NCI-H2107 treated with DMSO at 0.1 percent for 48 hours (cell line): ENCODE measurements at regions not wholly inside any gene's neighbourhood (a gene's known extent, or its start where the extent isn't known, plus 50 kb on each side); places are given as distances from the start of the nearest gene placed in this dataset.
"Not testable (repeated sequence)": the region's sequence is repeated elsewhere in the genome, so short reads cannot be mapped to it uniquely, and the experiment has no call there.

Experiments
- DNase-seq: peaks from one replicate; lab custom pipeline; 2025; ENCODE audit not compliant: unreplicated experiment; lab: John Stamatoyannopoulos, UW

DNA sequence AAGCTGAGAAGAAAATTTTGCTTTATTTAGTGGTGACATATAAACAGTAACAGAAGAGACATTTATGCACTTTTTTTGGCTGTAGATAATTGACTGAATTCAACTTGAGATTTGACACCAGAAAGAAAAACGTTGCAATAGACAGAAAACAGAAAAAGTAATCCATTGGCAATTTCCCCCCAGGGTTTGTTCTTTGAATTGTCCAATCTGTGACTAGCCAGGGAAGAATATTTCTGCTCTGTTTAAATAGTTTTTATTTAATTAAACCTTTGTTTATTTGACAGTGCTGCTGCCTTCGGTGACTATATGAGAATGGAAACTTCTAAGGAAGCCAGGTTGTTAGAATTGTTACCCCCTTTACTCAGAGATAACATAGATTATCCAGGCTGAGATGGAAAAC lies 210.6 kb downstream of the DEPDC1B start:
- DNase-seq: no peak

DNA sequence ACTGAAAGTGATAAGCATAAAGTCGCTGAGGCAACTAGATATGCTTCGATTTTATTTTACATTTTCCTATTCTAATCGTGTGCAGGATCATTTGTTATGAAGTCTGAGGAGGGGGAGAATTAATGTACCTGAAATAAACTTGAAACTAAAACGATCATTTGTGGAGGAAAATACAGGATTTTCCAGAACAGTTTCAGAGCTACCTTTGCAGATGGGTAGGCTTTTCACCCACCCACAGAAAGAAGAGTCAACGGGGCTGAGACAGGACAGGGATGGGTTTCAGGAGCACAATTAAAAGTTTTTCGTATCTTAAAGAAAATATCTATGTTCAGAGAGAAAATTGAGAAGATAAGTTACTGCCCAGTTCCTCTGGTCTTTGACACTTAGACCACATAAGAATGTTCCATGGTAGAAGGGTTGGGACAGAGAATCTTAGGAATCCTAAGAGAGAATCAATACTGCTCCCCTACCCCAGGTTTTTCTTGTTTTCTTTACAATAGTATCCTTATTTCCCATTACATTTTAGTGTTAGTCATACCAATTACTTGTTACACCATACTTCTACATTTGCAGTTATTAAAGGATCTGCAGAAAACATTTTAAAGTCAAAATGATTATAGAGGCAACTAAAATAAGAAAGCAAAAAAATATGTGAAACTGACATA lies 211.4 kb downstream of the DEPDC1B start:
- no peak for DNase-seq

DNA sequence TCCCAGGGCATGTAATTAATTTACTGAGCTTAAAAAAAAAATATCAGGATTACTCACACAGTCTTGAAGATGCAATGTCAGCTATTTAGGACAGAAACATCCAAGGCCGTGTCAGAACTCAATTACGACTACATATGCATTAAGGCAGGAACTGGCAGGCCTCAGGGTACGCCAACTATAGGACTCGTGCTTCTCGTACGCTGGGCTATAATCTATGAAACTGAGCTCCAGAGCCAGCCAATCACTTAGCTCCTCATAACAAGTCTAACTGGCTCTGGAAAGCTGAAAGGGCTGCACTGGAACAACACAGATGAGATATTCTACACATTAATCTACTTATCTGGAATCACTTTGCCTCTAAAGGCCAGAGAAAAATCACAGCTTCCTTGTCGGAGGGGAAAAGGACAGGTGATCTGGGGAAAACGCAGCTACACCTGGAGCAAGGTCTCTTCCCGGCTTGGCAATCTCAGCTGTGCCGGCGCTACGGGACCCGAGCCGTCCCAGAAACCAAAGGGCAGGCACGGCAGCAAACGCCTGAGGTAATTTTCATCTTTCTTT lies 212.0 kb downstream of the DEPDC1B start:
- no peak for DNase-seq

DNA sequence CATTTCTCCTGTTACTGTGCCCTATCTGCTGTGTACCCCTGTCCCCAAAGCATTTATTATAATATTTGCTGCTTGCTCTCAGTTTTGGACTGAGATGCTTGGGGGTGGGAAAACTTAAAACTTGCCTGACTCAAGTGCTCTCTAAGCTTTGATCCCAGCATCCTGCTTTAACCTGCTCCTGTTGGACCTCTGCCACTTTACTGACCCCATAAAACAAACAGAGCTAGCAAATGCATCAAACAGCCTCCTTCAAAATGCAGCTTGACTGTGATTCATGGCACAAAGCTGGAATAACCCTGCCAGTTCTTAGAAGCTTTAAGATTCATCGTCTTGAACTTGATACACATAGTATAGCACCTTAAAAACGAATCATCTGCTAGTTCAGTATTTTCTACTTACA lies 212.5 kb downstream of the DEPDC1B start:
- no peak for DNase-seq

DNA sequence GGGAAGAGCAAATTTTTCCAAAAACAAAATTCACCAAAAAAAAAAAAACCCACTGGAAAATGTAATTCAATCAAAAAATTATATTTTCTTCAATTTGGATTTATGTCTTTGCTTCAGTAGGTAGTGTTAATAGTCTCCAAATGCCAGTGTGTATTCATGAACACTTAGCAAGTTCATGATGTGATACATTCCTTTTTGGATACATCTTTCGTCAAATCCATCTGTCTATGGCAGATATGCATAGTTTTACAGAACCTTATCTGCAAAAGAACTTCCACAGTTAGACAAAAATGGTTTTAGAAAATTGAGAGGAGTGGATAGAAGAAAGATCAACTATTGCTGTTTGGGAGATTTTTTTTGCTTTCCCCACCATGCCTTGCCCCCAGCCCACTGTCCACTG lies 214.6 kb downstream of the DEPDC1B start:
- DNase-seq: no peak

DNA sequence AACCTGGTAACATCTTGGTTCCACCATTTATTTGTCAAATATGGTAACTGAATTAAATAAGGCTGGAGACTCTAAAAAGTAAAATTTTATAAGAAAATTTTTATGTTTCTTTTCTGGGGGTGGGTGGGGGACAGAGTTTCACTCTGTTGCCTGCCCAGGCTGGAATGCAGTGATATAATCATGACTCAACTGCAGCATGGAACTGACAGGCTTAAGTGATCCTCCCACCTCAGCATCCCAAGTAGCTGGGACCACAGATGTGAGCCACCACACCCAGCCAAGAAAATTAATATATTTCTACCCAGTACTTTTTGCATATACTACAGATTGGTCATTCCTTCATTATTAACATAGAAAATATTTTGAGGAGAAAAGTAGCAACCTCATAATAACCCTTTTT lies 216.9 kb downstream of the DEPDC1B start:
- no peak for DNase-seq

DNA sequence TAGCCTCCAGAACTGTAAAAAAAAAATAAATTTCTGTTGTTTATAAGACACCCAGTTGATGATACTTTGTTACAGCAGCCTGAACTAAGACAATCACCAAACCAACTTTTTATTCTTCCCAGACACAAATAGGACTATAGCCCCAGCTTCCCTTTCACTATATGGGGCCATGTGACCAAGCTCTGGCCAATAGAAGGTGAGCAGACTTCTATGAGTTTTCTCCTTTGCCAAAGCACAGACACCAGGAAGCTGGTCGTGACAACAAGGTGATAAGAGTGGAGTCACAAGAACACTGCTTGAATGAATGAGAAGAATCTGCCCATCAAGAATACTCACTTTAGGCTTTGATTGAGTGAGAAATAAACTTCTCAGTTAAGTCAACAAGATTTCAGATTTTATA lies 217.7 kb downstream of the DEPDC1B start:
- no peak for DNase-seq

DNA sequence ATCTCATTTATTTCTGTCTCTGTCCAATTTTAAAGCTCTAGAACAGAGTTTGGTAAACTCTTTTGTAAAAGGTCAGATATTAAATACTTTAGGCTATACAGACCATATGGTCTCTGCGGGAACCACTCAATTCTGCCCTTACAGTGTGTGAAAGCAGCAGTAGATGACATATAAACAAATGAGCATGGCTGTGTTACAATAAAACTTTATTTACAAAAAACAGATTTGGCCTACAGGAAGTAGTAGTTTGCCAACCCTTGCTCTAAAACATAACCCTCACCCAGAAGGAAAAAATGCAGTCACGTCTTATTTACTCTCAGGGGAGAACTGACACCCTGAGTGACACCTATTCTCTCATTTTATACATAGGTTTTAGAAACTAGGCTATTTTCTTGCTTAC lies 220.4 kb downstream of the DEPDC1B start:
- DNase-seq: no peak

DNA sequence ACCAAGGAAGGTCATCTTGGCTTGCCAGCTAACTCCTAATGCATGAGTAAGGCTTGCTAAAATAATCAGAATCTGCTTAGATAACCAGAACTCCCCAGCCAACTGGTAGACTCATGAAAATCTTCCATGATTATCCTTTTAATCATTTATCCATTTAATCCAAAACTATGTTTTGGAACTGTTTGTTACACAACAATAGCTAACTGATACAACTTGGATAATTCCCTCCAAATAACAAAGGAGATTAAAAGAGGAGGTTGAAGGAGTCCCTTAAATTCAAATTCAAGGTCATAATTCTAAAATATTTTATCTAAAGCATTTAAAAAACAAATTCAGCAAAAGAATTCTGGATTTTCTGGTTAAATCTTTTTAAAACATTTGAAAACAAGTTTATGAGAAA lies 222.1 kb downstream of the DEPDC1B start:
- DNase-seq: no peak

DNA sequence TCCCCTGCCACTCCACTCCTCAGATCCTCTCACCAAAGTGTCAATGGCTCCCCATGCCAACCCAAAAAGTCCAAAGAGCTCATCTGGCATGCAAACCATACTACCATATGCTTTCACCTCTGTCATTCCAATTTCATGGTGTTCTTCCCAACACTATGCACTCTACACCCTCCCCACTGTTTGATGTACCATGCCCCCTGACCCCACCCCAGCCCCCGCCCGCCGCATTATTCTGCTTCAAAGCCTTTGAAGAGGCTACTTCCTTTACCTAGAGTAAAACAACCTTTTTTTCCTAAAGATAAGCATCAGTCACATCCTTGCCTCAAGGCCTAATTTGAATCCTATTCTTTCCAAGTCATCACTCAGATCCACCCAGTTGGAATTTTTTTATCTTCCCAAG lies 226.3 kb downstream of the DEPDC1B start:
- DNase-seq: no peak

DNA sequence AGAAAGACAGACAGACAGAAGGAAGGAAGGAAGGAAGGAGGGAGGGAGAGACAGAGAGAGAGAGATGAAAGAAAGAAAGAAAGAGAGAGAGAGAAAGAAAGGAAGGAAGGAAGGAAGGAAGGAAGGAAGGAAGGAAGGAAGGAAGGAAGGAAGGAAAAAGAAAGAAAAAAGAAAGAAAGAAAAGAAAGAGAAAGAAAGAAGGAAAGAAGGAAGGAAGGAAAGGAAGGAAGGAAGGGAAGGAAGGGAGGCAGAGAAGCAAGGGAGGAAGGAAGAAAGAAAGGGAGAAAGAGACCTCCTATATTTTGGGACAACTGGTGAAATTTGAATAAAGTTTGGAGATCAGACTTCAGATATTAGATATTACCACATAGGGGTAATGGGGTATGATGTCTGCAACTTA lies 226.9 kb downstream of the DEPDC1B start:
- DNase-seq: not testable (repeated sequence)

DNA sequence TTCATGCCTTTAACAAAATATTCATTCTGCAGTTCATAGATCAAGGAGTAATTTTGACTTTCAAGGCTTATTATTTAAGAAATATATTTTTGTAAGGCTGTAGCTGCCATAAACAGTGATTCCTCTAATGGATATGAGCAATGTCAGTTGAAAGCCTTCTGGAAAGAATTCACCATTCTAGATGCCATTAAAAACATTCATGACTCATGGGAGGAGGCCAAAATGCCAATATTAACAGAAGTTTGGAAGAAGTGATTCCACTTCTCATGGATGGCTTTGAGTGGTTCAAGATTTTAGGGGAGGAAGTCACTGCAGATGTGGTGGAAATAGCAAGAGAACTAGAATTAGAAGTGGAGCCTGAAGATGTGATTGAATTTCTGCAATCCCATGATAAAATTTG lies 229.1 kb downstream of the DEPDC1B start:
- no peak for DNase-seq

DNA sequence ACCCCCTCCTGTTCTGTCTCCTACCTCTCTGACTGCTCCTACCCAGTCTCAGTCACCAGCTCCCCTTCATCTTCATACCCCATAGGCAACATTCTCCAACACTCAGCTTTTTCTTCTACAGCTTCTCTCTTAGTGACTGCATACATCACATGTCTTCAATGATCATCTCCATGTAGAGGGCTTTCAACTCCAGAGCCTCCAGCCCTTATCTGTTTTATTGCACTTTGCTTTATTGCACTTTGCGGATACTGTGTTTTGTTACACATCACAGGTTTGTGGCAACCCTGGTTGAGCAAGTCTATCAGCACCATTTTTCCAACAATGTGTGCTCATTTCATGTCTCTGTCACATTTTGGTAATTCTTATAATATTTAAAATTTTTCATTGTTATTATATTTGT lies 230.7 kb downstream of the DEPDC1B start:
- DNase-seq: no peak

DNA sequence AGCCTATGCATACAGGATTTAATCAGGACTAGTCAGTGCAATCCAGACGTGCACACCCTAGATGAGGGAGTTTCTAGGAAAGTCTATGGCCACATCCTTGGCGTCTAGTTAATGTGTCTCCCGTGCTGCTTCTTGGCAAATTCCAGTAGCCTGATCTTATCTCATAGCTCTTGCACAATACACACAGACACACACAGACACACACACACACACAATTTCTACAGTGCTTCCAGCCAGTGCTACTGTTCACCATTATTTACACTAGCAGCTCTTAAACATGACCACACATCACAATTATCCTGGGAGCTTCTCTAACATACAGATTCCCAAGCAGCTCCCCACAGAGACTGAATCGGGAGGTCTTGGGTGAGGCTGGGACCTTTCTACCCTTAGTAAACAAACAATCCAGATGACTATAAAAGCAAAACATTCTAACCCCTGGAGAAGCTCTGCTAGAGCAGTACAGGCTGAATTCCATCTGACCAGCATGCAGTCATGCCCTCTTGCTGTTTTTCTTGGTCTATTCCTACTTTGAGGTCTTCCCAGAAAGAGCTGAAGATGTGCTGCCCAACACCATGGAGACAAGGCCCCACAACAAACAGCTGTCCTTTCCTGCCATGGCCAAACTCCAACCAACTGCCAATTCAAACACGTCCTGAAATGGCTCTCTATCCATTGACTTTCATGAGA lies 236.6 kb downstream of the DEPDC1B start:
- DNase-seq: no peak

DNA sequence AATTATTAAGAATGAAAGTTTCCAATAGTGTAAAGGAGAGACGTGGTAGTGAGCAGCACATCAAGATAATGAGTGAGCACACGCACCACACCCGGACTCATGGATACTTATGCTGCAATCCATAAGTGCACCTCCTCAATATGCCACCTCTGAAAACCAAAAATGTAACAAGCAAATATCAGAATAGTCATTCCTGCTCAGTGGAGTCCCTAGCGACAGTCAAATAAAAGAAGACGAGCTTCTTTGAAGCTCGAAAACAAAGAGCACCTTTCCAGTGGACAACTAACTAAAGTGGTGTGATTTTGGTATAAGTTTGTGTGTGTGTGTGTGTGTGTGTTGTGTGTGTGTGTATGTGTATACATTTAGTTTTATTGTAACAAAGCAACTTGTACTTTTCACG lies 241.3 kb downstream of the DEPDC1B start:
- no peak for DNase-seq

DNA sequence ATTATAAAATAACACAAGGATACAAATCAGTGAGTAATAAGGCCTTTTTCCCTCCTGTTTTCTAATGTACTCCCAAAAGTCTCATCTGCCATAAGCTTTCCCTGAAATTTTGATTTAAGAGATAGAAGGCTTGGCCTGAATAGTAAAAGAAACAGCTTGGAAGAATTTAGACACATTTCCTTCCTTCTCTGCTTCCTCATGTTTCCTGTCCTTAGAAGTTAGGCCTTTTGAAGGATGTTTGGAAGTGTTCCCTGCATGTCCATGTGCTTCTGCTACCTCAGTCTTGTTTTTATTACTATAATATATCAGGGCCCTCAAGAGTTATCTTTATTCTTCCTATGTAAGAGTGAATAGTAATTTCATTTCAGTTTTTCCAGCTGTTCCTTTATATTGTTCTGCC lies 242.7 kb downstream of the DEPDC1B start:
- DNase-seq: no peak

DNA sequence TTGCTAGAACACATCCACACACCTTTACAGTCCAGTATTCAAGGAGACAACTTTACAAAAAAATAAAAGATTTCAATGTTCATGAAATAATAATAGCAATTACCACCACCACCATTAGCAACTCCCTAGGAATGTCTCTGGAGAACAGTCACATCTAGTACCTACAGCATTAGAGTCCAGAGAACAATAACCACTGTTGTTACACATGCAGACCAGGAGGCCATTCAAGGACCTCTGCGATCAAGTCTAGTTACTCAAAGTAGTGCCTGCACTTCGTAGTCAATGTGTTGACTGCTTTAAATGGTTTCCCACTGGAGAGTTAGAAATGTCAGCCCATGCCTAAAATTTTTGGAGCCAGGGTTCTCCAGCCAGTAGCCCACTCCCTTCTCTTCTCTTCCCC lies 244.4 kb downstream of the DEPDC1B start:
- no peak for DNase-seq

DNA sequence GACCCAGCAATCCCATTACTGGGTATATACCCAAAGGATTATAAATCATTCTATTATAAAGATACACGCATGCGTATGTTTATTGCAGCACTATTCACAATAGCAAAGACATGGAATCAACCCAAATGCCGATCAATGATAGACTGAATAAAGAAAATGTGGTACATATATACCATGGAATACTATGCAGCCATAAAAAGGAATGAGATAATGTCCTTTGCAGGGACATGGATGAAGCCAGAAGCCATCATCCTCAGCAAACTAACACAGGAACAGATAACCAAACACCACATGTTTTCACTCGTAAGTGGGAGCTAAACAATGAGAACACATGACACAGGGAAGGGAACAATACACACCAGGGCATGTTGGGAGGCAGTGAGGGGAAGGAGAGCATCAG lies 245.7 kb downstream of the DEPDC1B start:
- not testable (repeated sequence) for DNase-seq

DNA sequence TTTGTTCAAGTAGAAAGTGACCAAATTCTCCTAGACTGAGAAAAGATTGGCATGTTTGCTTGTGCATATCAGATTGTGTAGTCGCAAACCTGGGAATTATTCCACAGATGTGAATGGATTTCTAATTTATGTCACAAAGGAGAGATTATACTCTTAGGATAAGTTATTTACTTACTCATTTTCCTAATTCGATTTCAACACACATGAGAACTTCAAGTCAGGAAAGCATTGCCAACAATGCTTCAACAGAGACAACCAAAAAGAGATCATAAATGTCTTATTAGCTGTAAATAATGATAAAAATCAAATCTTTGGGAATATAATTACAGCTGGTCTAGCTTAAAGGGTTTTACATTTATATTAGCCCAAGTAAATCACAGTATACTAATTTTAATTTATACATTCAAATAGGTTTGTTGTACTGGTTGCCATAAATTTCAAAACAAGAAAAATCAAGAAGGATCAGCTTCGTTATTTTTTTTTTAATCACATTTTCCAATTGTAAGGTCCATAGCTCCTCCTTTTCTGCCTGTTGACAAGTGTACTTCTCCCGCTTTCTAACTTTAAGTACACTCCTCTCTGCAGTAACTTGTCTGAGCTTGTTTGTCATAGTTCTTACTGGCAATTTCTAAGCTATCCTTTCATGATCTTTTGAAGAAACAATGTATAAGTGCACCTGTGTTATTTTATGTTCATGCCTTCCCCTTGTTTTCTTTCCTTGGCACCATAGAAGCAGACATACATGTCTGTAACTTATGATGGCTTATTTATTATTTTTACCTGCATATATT lies 246.6 kb downstream of the DEPDC1B start:
- no peak for DNase-seq

DNA sequence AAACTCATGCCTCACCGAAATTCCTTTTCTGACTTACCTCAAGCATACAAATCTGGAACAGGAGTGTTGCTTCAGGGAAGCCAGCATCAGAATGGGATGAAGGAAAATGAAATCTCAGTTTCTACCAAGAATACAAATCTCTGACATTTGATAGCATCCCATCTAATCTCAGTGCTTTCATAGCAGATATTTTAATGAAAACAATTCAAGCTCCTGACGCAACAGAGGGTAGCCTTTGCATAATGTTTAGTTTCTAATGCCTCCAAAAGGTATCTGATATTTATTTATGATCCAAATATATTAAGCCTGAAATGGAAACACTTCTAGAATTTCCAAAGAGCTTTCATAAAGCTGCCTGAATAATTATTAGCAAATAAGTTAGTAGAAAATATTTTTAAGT lies 251.4 kb downstream of the DEPDC1B start:
- no peak for DNase-seq

DNA sequence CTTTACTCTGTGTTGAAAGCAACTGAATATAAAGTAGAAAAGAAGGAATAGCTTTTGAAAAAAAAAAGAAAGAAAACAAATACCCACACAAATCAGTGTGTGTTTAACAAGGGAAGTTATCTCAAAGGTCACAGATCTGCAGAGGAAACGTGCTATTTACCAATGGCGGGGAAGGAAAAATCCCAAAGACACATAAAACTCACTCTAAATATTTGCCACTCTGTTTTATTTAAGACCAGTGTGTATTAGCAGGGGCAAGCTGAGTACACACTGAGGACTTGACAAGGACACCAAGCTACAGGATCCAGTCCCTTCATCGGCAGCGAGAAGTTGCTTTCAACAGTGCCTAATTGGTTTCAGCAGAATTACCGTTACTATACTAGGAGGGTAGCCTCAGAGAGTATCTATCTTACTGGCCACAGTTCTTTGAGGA lies 252.5 kb downstream of the DEPDC1B start:
- no peak for DNase-seq

DNA sequence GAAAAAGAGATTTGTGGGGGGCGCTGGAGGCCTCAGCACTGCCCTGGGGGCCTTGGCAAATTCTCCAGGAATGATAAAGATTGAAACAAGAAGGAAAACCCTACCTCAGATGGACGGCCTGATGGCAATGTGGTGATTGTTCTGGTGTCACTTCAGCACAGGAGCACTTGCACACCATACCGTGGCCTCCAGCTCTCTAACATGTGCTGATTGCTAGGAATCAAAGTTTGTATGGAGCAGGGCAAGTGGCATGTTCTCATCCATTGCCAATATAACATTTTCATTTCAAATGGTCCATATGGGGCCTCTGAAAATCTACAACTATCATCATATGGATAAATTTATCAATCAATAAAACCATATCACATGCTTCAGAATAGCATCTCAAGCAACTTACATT lies 253.0 kb downstream of the DEPDC1B start:
- DNase-seq: no peak
